ENCODE measurements at regions not wholly inside any gene's neighbourhood (a gene's known extent, or its start where the extent isn't known, plus 50 kb on each side); places are given as distances from the start of the nearest gene placed in this dataset.

- DNase-seq (ENCODE audit: low read depth in 4 of 4, low spot score in 3 of 4), result no peak
Observed at GRCh38 chr5:130731839-130732238, 433.2 kb downstream of the HINT1 start.

- no peak for DNase-seq (ENCODE audit: low read depth in 4 of 4, low spot score in 3 of 4)
Observed at GRCh38 chr5:130729541-130729940, 435.5 kb downstream of the HINT1 start.

GRCh38 chr5:130727830-130728229 lies 437.2 kb downstream of the HINT1 start:
- DNase-seq (ENCODE audit: low read depth in 4 of 4, low spot score in 3 of 4), result no peak

- no peak for DNase-seq (ENCODE audit: low read depth in 4 of 4, low spot score in 3 of 4)
Observed at GRCh38 chr5:130724658-130725057, 440.4 kb downstream of the HINT1 start.

GRCh38 chr5:130720355-130720754 lies 444.7 kb downstream of the HINT1 start:
- peak in 2 of 4 donors; percentile 27 to 38 for DNase-seq (ENCODE audit: low read depth in 4 of 4, low spot score in 3 of 4)

GRCh38 chr5:130715541-130715940 lies 449.5 kb downstream of the HINT1 start:
- DNase-seq (ENCODE audit: low read depth in 4 of 4, low spot score in 3 of 4), result no peak

GRCh38 chr5:130714200-130714599 lies 450.9 kb downstream of the HINT1 start:
- no peak for DNase-seq (ENCODE audit: low read depth in 4 of 4, low spot score in 3 of 4)

GRCh38 chr5:130712324-130712723 lies 452.7 kb downstream of the HINT1 start:
- no peak for DNase-seq (ENCODE audit: low read depth in 4 of 4, low spot score in 3 of 4)

- no peak for DNase-seq (ENCODE audit: low read depth in 4 of 4, low spot score in 3 of 4)
Observed at GRCh38 chr5:130710596-130710995, 454.5 kb downstream of the HINT1 start.

GRCh38 chr5:130708754-130709153 lies 456.3 kb downstream of the HINT1 start:
- no peak for DNase-seq (ENCODE audit: low read depth in 4 of 4, low spot score in 3 of 4)

- no peak for DNase-seq (ENCODE audit: low read depth in 4 of 4, low spot score in 3 of 4)
Observed at GRCh38 chr5:130706696-130707095, 458.4 kb downstream of the HINT1 start.

- no peak for DNase-seq (ENCODE audit: low read depth in 4 of 4, low spot score in 3 of 4)
Observed at GRCh38 chr5:130705368-130705767, 459.7 kb downstream of the HINT1 start.

GRCh38 chr5:130693509-130693908 lies 471.5 kb downstream of the HINT1 start:
- DNase-seq (ENCODE audit: low read depth in 4 of 4, low spot score in 3 of 4), result no peak

- peak in 1 of 4 donors; percentile 12 for DNase-seq (ENCODE audit: low read depth in 4 of 4, low spot score in 3 of 4)
Observed at GRCh38 chr5:130692770-130693169, 472.3 kb downstream of the HINT1 start.

- DNase-seq (ENCODE audit: low read depth in 4 of 4, low spot score in 3 of 4), result no peak
Observed at GRCh38 chr5:130689831-130690230, 475.2 kb downstream of the HINT1 start.

- DNase-seq (ENCODE audit: low read depth in 4 of 4, low spot score in 3 of 4), result no peak
Observed at GRCh38 chr5:130687085-130687733, 477.8 kb downstream of the HINT1 start.

GRCh38 chr5:130678637-130679036 lies 486.4 kb downstream of the HINT1 start:
- DNase-seq (ENCODE audit: low read depth in 4 of 4, low spot score in 3 of 4), result no peak

GRCh38 chr5:130666462-130666861 lies 498.6 kb downstream of the HINT1 start:
- no peak for DNase-seq (ENCODE audit: low read depth in 4 of 4, low spot score in 3 of 4)

GRCh38 chr5:130652176-130652575 lies 512.9 kb downstream of the HINT1 start:
- no peak for DNase-seq (ENCODE audit: low read depth in 4 of 4, low spot score in 3 of 4)

- DNase-seq (ENCODE audit: low read depth in 4 of 4, low spot score in 3 of 4), result no peak
Observed at GRCh38 chr5:130651440-130651839, 513.6 kb downstream of the HINT1 start.

GRCh38 chr5:130643321-130643720 lies 521.7 kb downstream of the HINT1 start:
- DNase-seq (ENCODE audit: low read depth in 4 of 4, low spot score in 3 of 4), result no peak

GRCh38 chr5:130642461-130642860 lies 522.6 kb downstream of the HINT1 start:
- DNase-seq (ENCODE audit: low read depth in 4 of 4, low spot score in 3 of 4), result no peak

- DNase-seq (ENCODE audit: low read depth in 4 of 4, low spot score in 3 of 4), result no peak
Observed at GRCh38 chr5:130627145-130627544, 537.9 kb downstream of the HINT1 start.

All from right renal pelvis (tissue), 4 donors.